GM13976 (cell line): ENCODE measurements at regions not wholly inside any gene's neighbourhood (a gene's known extent, or its start where the extent isn't known, plus 50 kb on each side); places are given as distances from the start of the nearest gene placed in this dataset.

Experiments used
- DNase-seq: peaks from one replicate; pipeline ENCODE4 v3.0.0; 2012; ENCODE audit warnings: low spot score
- in situ Hi-C: fragments of 300-500 bp; cut with MboI; formaldehyde crosslinking; loops from one replicate; pipeline ENCODE4 v1.12.0; 2022; ENCODE audit warnings: low sequenced_read_pairs, mixed read lengths, inconsistent platforms; ENCODE audit not compliant: unreplicated experiment
- TF ChIP-seq, protein P1 (sequence below): IDR thresholded peaks from 2 replicates; pipeline ENCODE4 v1.5.1; 2012; ENCODE audit warnings: borderline replicate concordance, mild to moderate bottlenecking; ENCODE audit not compliant: insufficient read depth; ENCODE audit errors: extremely low read depth, missing control alignments, control extremely low read depth

DNA sequence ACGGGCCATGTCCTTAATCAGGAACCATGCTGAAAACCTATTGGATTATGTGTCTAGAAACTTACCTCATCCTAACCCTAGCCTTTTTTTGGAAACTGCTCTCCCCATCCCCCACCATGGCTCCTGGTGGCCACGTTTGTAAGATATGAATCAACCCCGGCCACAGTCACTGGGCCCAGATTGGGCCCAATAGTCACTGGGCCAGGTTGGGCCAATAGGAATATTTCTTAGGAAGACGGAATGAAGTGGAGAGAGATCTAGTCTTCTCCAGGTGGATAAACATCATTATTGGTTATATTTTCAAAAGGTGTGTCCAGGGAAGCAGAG, 468.7 kb downstream of the ARHGEF28 start:
- in situ Hi-C loops: no loop called here
- DNase-seq: no peak
- TF ChIP-seq, protein P1, sequence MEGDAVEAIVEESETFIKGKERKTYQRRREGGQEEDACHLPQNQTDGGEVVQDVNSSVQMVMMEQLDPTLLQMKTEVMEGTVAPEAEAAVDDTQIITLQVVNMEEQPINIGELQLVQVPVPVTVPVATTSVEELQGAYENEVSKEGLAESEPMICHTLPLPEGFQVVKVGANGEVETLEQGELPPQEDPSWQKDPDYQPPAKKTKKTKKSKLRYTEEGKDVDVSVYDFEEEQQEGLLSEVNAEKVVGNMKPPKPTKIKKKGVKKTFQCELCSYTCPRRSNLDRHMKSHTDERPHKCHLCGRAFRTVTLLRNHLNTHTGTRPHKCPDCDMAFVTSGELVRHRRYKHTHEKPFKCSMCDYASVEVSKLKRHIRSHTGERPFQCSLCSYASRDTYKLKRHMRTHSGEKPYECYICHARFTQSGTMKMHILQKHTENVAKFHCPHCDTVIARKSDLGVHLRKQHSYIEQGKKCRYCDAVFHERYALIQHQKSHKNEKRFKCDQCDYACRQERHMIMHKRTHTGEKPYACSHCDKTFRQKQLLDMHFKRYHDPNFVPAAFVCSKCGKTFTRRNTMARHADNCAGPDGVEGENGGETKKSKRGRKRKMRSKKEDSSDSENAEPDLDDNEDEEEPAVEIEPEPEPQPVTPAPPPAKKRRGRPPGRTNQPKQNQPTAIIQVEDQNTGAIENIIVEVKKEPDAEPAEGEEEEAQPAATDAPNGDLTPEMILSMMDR: no peak

DNA sequence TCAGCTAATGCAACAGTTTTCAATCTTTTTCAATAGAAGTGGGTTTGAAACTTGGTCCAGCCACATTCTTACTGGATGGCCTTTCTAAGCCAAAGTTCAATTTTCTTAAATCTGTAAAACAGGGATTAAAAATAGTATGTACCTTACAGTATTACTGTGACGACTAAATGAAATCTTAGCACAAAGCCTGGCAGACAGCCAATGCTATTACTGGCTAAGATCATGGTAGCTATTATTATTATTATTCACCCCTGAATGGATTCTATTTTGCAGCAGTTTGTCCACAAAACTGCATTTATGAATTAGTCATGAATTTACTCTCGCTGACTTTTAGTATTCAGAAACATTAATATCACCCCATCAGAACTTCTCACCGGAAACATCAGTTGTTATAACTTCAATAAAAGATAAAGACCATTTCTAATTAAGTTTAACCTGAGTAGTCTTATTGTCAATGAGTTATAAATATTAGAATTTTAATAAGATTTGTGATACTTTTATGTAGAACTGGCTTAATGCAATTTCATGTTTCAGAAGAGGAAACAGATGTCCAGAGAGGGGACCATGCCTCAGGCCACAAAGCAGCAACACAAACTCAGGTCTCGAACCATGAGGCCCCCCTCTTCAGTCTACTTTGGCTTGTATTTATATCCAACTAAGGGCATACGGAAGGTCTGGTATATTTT, 468.2 kb downstream of the ARHGEF28 start:
- TF ChIP-seq, protein P1: no peak
- in situ Hi-C loops: no loop called here
- DNase-seq: no peak

DNA sequence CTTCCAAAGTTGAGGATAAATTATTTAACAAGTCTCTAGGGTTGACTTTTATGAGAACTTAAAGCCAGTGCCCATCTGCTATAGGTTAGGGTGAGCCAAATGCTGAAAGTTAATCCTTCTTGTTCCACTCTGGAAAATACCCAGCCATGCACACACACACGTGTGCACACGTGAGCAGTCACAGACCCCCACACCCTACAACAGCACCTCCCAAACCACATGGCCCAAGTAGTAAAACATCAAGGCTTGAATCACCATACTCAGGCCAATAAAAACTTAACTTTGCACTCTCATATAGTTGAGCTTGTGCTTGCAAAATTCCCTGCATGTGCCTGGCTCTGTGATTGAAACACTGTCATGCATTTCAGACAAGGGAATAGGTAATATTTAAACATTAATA, 467.6 kb downstream of the ARHGEF28 start:
- TF ChIP-seq, protein P1: no peak
- DNase-seq: no peak
- in situ Hi-C loops: no loop called here

DNA sequence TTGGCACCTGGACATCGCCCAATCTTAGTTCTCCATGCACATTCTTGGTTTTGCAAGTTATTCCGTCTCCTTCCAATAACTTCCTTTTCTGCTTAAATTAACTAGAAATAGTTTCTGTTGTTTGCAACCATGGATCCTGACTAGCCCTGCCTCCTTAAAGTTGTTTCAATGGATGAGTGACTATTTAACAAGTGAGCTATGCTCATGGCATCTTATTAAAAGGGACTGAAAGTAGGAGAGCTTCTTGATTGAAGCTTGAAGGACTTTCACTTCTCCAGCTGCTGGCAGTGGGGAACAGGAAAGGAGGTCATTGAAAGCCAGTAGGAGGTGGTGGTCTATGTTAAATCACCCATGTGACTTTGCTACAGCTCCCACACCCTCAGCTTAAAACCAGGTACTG, 466.8 kb downstream of the ARHGEF28 start:
- no peak for DNase-seq
- TF ChIP-seq, protein P1: no peak
- in situ Hi-C loops: no loop called here

DNA sequence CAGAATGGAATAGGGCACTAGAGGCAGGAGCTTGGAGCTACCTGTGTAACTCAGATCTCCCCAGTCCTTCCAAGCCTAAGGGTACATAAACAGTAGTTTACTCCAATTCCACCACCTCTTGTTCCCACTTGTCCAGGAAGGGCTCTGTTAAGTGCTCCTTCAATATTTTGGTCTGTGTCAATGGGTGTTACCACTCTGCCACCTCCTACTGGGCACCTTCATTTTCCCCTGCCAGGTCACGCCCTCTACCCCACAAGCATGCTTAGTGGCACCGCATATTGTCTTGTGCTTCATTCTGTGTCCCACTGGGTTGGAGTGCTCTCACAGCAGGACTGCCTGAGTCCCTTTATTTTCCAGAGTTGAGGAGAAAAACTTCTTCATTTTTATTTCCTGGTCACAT, 459.8 kb downstream of the ARHGEF28 start:
- in situ Hi-C loops: no loop called here
- TF ChIP-seq, protein P1: no peak
- no peak for DNase-seq

DNA sequence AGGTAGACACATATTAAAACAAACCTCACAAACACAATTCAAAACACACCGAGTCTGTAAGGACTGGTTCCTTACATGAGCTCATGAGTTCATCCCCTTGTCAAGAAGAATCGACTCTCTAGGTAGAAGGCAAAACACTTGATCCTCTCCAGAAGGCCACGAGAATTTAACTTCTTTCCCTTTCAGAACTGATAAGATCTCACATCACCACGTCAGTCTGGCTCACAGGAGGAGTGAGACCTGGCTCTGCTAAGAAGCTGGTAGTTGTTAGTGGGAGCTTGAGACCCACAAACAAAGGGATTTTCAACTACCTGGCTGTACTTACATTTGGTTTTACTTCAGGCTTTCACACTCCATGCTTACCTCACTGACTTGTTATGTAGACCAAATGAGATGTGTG, 459.2 kb downstream of the ARHGEF28 start:
- no peak for DNase-seq
- TF ChIP-seq, protein P1: no peak
- in situ Hi-C loops: no loop called here
